ENCODE measurements at regions not wholly inside any gene's neighbourhood (a gene's known extent, or its start where the extent isn't known, plus 50 kb on each side); places are given as distances from the start of the nearest gene placed in this dataset.

DNA sequence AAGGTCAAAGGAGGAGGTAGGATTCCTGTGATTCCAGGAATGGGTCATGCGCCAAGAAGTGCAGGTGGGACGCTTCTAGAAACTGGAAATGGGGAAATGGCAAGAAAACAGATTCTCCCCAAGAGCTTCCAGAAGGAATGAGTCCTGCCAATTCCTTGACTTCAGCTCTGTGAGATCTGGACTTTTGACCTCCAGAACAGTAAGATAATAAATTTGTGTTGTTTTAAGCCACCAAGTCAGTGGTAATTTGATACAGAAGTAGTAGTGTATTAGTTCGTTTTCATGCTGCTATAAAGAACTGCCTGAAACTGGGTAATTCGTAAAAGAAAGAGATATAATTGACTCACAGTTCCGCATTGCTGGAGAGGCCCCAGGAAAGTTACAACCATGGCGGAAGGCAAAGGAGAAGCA is 178.6 kb upstream of the GALNT17 start:
- H3K9ac ChIP-seq: no peak overlapping the region
- no peaks in the 10 kb centered on the region for H4K20me1 ChIP-seq (ENCODE audit: insufficient read depth)
- H3K27ac ChIP-seq: no peak overlapping the region
- H3K79me2 ChIP-seq (ENCODE audit: insufficient read depth, low read depth): no peaks in the 10 kb centered on the region
- H2AFZ ChIP-seq (ENCODE audit: low read depth): no peak overlapping the region
- H3K36me3 ChIP-seq (ENCODE audit: insufficient read depth): no peaks in the 10 kb centered on the region
- H3K4me1 ChIP-seq (ENCODE audit: low read depth, poor library complexity, severe bottlenecking): no peaks in the 10 kb centered on the region
- TF ChIP-seq, protein P1, sequence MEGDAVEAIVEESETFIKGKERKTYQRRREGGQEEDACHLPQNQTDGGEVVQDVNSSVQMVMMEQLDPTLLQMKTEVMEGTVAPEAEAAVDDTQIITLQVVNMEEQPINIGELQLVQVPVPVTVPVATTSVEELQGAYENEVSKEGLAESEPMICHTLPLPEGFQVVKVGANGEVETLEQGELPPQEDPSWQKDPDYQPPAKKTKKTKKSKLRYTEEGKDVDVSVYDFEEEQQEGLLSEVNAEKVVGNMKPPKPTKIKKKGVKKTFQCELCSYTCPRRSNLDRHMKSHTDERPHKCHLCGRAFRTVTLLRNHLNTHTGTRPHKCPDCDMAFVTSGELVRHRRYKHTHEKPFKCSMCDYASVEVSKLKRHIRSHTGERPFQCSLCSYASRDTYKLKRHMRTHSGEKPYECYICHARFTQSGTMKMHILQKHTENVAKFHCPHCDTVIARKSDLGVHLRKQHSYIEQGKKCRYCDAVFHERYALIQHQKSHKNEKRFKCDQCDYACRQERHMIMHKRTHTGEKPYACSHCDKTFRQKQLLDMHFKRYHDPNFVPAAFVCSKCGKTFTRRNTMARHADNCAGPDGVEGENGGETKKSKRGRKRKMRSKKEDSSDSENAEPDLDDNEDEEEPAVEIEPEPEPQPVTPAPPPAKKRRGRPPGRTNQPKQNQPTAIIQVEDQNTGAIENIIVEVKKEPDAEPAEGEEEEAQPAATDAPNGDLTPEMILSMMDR (conservative IDR thresholded peaks at IDR 0.05; ENCODE audit: low read depth, low read length): no peak
- no peak overlapping the region for H3K4me2 ChIP-seq
- H3K4me3 ChIP-seq (IDR thresholded peaks at IDR 0.05; ENCODE audit: insufficient read depth, low read depth, low read length): no peak overlapping the region
- no peaks in the 10 kb centered on the region for H3K27me3 ChIP-seq (ENCODE audit: insufficient read depth, low read depth)

DNA sequence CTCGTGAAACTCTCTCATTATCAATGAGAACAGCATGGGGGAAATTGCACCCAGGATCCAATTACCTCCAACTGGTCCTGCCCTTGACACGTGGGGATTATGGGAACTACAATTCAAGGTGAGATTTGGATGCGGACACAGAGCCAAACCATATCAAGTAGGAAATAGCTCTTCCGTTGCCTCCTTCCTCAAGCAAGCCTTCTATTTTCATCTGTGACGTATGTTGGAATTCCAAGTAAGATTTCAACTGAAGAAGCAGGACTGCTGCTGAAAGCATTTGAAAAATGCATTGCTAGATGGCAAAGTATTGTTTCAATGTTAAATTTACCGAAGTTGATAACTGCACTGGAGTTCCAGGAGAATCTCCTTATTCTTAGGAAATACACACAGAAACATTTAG is 178.1 kb upstream of the GALNT17 start:
- Histone ChIP-seq H3K4me3 (IDR thresholded peaks at IDR 0.05; ENCODE audit: insufficient read depth, low read depth, low read length) (no peak overlapping the region), H2AFZ (ENCODE audit: low read depth) (no peak overlapping the region), H3K27me3 (ENCODE audit: insufficient read depth, low read depth) (no peaks in the 10 kb centered on the region), H3K27ac (no peak overlapping the region), H4K20me1 (ENCODE audit: insufficient read depth) (no peaks in the 10 kb centered on the region), H3K4me1 (ENCODE audit: low read depth, poor library complexity, severe bottlenecking) (no peaks in the 10 kb centered on the region), H3K4me2 (no peak overlapping the region), H3K9ac (no peak overlapping the region), H3K79me2 (ENCODE audit: insufficient read depth, low read depth) (no peaks in the 10 kb centered on the region), H3K36me3 (ENCODE audit: insufficient read depth) (no peaks in the 10 kb centered on the region)
- TF ChIP-seq, protein P1 (conservative IDR thresholded peaks at IDR 0.05; ENCODE audit: low read depth, low read length): no peak

DNA sequence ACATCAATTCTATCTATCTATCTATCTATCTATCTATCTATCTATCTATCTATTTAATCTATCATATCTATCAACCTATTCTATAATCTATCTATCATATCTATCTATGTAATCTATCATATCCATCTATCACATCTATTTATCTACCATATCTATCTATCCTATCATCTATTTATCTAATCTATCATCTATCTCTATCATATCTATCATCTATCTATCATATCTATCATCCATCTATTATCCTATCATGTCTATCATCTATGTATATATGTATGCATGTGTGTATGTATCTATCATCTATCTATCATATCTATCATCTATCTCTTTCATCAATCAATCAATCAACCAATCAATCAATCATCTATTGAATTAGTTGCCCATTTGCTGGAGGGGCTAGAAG is 159.3 kb upstream of the GALNT17 start:
- Histone ChIP-seq H3K36me3 (ENCODE audit: insufficient read depth) (no peaks in the 10 kb centered on the region), H3K27ac (no peak overlapping the region), H3K27me3 (ENCODE audit: insufficient read depth, low read depth) (no peaks in the 10 kb centered on the region), H4K20me1 (ENCODE audit: insufficient read depth) (no peaks in the 10 kb centered on the region), H3K79me2 (ENCODE audit: insufficient read depth, low read depth) (no peaks in the 10 kb centered on the region), H3K9ac (no peak overlapping the region), H3K4me3 (IDR thresholded peaks at IDR 0.05; ENCODE audit: insufficient read depth, low read depth, low read length) (no peak overlapping the region), H2AFZ (ENCODE audit: low read depth) (no peak overlapping the region), H3K4me2 (no peak overlapping the region), H3K4me1 (ENCODE audit: low read depth, poor library complexity, severe bottlenecking) (no peaks in the 10 kb centered on the region)
- TF ChIP-seq, protein P1 (conservative IDR thresholded peaks at IDR 0.05; ENCODE audit: low read depth, low read length): no peak

DNA sequence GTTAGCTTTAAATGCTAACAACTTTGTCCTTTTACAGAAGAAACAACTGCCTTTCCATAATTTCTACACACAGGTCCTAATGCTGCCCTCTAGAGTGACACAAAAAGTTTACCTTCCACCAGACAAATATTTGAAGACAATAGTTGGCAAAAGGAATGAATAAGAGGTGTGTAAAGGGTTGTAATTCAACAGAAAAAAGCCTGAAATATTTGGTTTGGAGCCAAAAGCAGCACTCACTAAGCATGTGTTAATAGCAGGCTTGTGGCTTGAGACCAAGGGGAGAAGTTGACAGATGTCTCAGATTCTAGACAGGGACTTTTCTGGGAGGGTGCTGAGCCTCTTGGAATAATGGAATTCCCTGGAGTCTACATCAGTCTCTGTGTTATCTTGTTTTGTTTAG is 156.2 kb upstream of the GALNT17 start:
- Histone ChIP-seq H3K27me3 (ENCODE audit: insufficient read depth, low read depth) (no peaks in the 10 kb centered on the region), H3K27ac (no peak overlapping the region), H3K36me3 (ENCODE audit: insufficient read depth) (no peaks in the 10 kb centered on the region), H3K4me2 (no peak overlapping the region), H3K4me1 (ENCODE audit: low read depth, poor library complexity, severe bottlenecking) (no peaks in the 10 kb centered on the region), H2AFZ (ENCODE audit: low read depth) (no peak overlapping the region), H4K20me1 (ENCODE audit: insufficient read depth) (no peaks in the 10 kb centered on the region), H3K4me3 (IDR thresholded peaks at IDR 0.05; ENCODE audit: insufficient read depth, low read depth, low read length) (no peak overlapping the region), H3K9ac (no peak overlapping the region), H3K79me2 (ENCODE audit: insufficient read depth, low read depth) (no peaks in the 10 kb centered on the region)
- TF ChIP-seq, protein P1 (conservative IDR thresholded peaks at IDR 0.05; ENCODE audit: low read depth, low read length): no peak

Measured in KMS-11 (cell line).